KMS-11 (cell line): ENCODE measurements at regions not wholly inside any gene's neighbourhood (a gene's known extent, or its start where the extent isn't known, plus 50 kb on each side); places are given as distances from the start of the nearest gene placed in this dataset.

Experiments
- H2AFZ ChIP-seq: fragments of 200-600 bp; sonication (generic); 2 replicates; pipeline ENCODE4 v1.6.1; 2016; ENCODE audit warnings: antibody characterized with exemption, mixed run types, low read depth
- H3K27ac ChIP-seq: fragments of 200-600 bp; sonication (generic); 2 replicates; pipeline ENCODE4 v1.6.1; 2016; ENCODE audit warnings: mild to moderate bottlenecking, mixed run types
- H3K27me3 ChIP-seq: fragments of 200-600 bp; sonication (generic); 2 replicates; pipeline ENCODE4 v1.6.1; 2017; ENCODE audit warnings: mild to moderate bottlenecking, low read depth, mixed run types, moderate library complexity; ENCODE audit not compliant: insufficient read depth
- H3K36me3 ChIP-seq: fragments of 200-600 bp; sonication (generic); 2 replicates; pipeline ENCODE4 v1.6.1; 2017; ENCODE audit warnings: mild to moderate bottlenecking, mixed run types; ENCODE audit not compliant: insufficient read depth
- H3K4me1 ChIP-seq: fragments of 200-600 bp; sonication (generic); 2 replicates; pipeline ENCODE4 v1.6.1; 2016; ENCODE audit warnings: mild to moderate bottlenecking, low read depth, mixed run types; ENCODE audit not compliant: poor library complexity, severe bottlenecking
- H3K4me2 ChIP-seq: fragments of 200-600 bp; sonication (generic); 2 replicates; pipeline ENCODE4 v1.7.0; 2016; ENCODE audit warnings: mild to moderate bottlenecking, mixed run types
- H3K4me3 ChIP-seq: fragments of 200-600 bp; sonication (generic); IDR thresholded peaks from 2 replicates; pipeline ENCODE4 v1.6.1; 2017; ENCODE audit warnings: low read depth, low read length, mixed read lengths; ENCODE audit not compliant: insufficient read depth
- H3K79me2 ChIP-seq: fragments of 200-600 bp; sonication (generic); 2 replicates; pipeline ENCODE4 v1.6.1; 2016; ENCODE audit warnings: low read depth, mixed run types; ENCODE audit not compliant: insufficient read depth
- H3K9ac ChIP-seq: fragments of 200-600 bp; sonication (generic); 2 replicates; pipeline ENCODE4 v1.6.1; 2016; ENCODE audit warnings: mild to moderate bottlenecking, mixed run types
- H4K20me1 ChIP-seq: fragments of 200-600 bp; sonication (generic); 2 replicates; pipeline ENCODE4 v1.6.1; 2016; ENCODE audit warnings: mild to moderate bottlenecking, mixed run types; ENCODE audit not compliant: insufficient read depth
- TF ChIP-seq, protein P1 (sequence below): fragments of 200-600 bp; sonication (generic); conservative IDR thresholded peaks from 2 replicates; pipeline ENCODE4 v1.6.1; 2017; ENCODE audit warnings: low read depth, mild to moderate bottlenecking, antibody characterized with exemption, low read length, moderate library complexity, mixed read lengths

DNA sequence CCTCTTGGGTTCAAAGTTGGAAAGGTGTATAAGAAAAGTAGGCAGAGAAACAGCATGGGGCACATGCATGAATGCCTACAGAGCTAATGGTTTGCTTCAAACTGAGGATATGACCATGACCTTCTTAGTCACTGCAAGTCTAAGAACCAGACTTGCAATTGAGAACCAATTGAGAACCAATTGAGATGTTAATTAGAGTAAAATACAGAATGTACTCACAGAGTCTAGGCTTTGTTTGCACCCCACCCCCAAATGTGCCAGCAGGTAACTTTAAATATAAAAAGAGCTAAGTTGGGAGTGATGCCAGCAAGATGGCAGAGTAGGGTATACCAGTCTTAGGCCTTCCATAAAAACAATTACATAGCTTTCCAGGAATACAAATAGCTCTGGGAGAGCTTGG, 227.3 kb upstream of the ALG10 start:
- Histone ChIP-seq H3K27ac (peak overlapping the region; percentile 24; the same call in 1 of the 2 replicates), H3K9ac (no peak overlapping the region), H4K20me1 (no peaks in the 10 kb centered on the region), H3K36me3 (no peaks in the 10 kb centered on the region), H3K4me3 (no peak overlapping the region), H3K79me2 (no peaks in the 10 kb centered on the region), H3K27me3 (no peaks in the 10 kb centered on the region), H2AFZ (no peak overlapping the region; the same call in 1 of the 2 replicates), H3K4me2 (peak overlapping the region; percentile 30), H3K4me1 (peaks cover 18% of the 10 kb centered on the region)
- TF ChIP-seq, protein P1, sequence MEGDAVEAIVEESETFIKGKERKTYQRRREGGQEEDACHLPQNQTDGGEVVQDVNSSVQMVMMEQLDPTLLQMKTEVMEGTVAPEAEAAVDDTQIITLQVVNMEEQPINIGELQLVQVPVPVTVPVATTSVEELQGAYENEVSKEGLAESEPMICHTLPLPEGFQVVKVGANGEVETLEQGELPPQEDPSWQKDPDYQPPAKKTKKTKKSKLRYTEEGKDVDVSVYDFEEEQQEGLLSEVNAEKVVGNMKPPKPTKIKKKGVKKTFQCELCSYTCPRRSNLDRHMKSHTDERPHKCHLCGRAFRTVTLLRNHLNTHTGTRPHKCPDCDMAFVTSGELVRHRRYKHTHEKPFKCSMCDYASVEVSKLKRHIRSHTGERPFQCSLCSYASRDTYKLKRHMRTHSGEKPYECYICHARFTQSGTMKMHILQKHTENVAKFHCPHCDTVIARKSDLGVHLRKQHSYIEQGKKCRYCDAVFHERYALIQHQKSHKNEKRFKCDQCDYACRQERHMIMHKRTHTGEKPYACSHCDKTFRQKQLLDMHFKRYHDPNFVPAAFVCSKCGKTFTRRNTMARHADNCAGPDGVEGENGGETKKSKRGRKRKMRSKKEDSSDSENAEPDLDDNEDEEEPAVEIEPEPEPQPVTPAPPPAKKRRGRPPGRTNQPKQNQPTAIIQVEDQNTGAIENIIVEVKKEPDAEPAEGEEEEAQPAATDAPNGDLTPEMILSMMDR, result no peak

DNA sequence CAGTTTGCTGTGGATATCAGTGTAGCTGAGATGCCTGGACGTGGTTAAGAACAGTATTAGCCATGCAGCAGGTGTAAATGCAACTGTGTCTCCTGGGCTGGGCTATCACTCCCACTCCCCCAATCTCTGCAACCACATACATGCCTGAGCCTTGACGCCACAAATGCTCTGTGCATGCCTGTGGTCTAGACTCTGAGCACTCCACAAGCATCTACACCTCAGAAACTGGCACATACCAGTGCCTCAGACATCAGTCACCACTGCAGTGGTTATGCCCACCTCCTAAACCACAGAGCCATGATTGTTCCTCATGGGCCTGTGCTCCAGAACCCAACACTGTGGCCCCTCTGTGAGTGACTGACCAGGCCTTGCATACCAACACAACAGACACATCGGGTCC, 226.8 kb upstream of the ALG10 start:
- no peaks in the 10 kb centered on the region for H3K27me3 ChIP-seq
- H3K4me2 ChIP-seq, result peak overlapping the region; percentile 30
- TF ChIP-seq, protein P1, result no peak
- peaks cover 18% of the 10 kb centered on the region for H3K4me1 ChIP-seq
- no peaks in the 10 kb centered on the region for H3K36me3 ChIP-seq
- no peak overlapping the region for H3K9ac ChIP-seq
- no peak overlapping the region; the same call in 1 of the 2 replicates for H2AFZ ChIP-seq
- H3K4me3 ChIP-seq, result no peak overlapping the region
- H3K27ac ChIP-seq, result peak overlapping the region; percentile 24; the same call in 1 of the 2 replicates
- H3K79me2 ChIP-seq, result no peaks in the 10 kb centered on the region
- no peaks in the 10 kb centered on the region for H4K20me1 ChIP-seq

DNA sequence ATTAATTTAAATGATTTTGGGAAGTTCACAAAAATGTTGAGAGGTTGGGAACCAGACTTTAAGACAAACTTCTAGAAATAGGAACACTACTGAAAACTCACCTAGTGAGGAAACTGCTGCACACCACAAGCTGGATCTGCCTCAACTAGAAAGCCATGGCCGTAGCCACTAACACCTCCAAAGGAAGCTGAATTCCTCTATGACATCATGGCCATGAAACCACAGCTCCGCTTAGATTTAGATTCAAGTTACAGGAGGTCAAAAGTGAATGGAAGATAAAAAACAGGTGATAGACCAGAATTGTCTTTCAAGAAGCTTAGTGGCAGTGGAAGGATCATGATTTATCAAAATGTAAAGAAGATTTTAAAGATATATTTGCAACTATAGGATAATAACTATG, 208.8 kb upstream of the ALG10 start:
- Histone ChIP-seq H3K36me3 (no peaks in the 10 kb centered on the region), H2AFZ (no peak overlapping the region)
- TF ChIP-seq, protein P1, result no peak

DNA sequence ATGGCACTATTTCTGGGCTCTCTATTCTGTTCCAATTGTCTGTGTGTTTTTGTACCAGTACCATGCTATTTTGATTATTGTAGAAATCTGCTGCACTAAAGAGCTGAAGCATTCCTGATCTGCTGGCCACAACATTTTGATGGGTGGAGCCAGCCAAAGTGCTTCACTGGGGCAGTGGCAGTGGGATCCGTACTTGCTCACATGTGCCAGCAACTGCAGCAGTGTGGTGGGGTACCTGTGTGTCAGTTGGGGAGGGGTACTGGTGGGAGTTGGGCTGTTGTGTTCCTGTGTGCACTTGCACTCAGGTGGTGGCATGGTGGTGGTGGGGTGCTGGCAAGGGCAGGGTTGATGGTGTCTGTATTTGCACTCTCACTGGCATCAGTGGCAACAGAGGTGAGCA, 204.6 kb upstream of the ALG10 start:
- Histone ChIP-seq H3K4me2 (no peak overlapping the region), H3K4me1 (no peaks in the 10 kb centered on the region), H3K9ac (no peak overlapping the region), H3K27me3 (no peaks in the 10 kb centered on the region), H3K79me2 (no peaks in the 10 kb centered on the region), H3K36me3 (no peaks in the 10 kb centered on the region), H4K20me1 (no peaks in the 10 kb centered on the region), H3K27ac (no peak overlapping the region), H3K4me3 (no peak overlapping the region), H2AFZ (no peak overlapping the region)
- TF ChIP-seq, protein P1, result no peak

More for the DNA sequence above, 208.8 kb upstream of the ALG10 start:
- Histone ChIP-seq H3K4me1 (no peaks in the 10 kb centered on the region), H3K4me3 (no peak overlapping the region), H3K9ac (no peak overlapping the region), H3K79me2 (no peaks in the 10 kb centered on the region), H3K27me3 (no peaks in the 10 kb centered on the region), H4K20me1 (no peaks in the 10 kb centered on the region), H3K4me2 (no peak overlapping the region), H3K27ac (no peak overlapping the region)
